ENCODE measurements at regions not wholly inside any gene's neighbourhood (a gene's known extent, or its start where the extent isn't known, plus 50 kb on each side); places are given as distances from the start of the nearest gene placed in this dataset.

DNA sequence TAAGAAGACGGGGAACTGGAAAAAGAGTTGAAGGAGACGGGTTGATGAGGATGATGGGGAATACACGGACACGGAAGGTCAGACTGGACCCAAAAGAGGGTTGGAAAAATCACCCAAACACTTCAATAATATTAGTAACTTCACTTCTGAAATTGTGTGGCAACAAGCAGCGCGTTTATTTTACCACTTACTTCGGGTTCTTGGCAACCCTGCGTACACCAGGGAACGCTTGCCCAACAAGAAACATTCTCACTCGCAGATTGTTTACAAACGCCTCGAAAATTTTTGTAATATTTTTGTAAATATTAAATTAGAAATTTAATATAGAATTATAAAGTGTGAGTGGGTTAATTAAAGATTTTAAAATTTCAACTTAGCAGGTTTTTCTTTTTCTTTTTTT lies 99.5 kb downstream of the CEBPB start:
- no peak overlapping the region for H3K4me3 ChIP-seq (ENCODE audit: low read depth, poor library complexity, severe bottlenecking)
- DNase-seq (ENCODE audit: low spot score in 2 of 2), result no peak
- WGBS, 2 donors, result 91 to 93% methylated on average over 12 of the region's 12 CpGs
- intact Hi-C loops (cut with DNase I; ENCODE audit: low total_unique reads), result no loop called here
- TF ChIP-seq, protein P1, sequence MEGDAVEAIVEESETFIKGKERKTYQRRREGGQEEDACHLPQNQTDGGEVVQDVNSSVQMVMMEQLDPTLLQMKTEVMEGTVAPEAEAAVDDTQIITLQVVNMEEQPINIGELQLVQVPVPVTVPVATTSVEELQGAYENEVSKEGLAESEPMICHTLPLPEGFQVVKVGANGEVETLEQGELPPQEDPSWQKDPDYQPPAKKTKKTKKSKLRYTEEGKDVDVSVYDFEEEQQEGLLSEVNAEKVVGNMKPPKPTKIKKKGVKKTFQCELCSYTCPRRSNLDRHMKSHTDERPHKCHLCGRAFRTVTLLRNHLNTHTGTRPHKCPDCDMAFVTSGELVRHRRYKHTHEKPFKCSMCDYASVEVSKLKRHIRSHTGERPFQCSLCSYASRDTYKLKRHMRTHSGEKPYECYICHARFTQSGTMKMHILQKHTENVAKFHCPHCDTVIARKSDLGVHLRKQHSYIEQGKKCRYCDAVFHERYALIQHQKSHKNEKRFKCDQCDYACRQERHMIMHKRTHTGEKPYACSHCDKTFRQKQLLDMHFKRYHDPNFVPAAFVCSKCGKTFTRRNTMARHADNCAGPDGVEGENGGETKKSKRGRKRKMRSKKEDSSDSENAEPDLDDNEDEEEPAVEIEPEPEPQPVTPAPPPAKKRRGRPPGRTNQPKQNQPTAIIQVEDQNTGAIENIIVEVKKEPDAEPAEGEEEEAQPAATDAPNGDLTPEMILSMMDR (IDR thresholded peaks at IDR 0.05), result no peak
- no peak for TF ChIP-seq POLR2A (IDR thresholded peaks at IDR 0.05)

DNA sequence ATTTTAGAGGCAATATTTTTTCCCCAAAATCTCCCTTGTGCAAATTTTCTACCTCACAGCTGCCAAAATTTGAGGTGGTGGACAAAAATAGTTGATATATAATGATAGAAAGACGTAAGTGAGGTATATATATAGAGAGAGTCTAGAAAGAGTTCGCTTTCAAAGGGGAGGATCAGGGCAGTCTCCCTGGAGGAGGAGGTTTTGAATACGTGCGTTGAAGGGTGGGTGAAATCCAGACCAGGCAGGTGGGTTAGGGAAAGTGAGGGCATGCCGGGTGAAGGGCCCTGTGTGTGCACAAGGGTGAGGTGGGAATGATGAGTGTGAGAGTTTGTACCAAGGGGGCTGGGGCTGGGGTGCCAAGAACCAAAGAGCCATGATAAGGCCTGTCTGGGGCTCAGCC lies 100.2 kb downstream of the CEBPB start:
- 88 to 93% methylated on average over 5 of the region's 5 CpGs for WGBS, 2 donors

DNA sequence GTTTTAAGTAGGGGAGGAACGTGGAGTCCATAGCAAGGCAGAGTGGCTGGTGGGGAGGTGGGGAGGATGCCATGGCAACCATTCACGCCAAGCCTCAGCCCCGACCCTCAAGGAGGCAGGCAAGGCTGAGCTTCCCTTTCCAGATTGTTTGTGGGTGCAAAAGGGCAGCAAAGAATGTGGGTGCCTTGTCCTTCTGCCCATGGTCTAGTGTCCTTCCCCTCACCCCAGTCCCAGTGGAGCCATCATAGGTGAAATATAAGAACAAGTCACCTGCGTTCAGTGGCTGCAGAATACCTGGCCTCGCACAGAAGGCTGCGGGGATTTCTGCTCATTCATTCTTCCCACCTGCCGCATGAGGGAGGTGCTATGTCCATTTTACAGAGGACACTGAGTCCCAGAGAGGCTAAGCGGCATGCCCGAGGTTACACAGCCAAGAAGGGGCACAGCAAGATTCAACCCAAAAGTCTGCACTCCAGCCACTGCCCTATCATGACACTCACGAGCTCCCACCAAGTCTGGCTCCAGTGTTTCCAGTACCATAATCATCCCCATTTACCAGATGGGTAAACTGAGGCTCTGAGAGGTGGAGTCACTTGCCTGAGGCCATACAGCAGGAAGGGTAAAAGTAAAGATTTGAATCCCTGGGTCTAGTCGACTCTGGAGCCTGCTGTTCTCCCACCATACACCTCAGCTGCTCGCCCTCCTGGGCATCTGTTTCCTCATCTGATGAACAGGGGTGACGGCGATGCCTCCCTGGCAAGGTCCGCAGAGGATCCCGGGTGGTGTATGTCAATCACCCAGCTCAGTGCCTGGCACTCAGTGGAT lies 100.8 kb downstream of the CEBPB start:
- intact Hi-C loops (cut with DNase I; ENCODE audit: low total_unique reads), result no loop called here
- no peak for TF ChIP-seq POLR2A (IDR thresholded peaks at IDR 0.05)
- TF ChIP-seq, protein P1 (IDR thresholded peaks at IDR 0.05), result no peak
- H3K4me3 ChIP-seq (ENCODE audit: low read depth, poor library complexity, severe bottlenecking), result no peak overlapping the region
- no peak for DNase-seq (ENCODE audit: low spot score in 2 of 2)
- WGBS, 2 donors, result 76 to 83% methylated on average over 16 of the region's 16 CpGs

More for the DNA sequence above, 100.2 kb downstream of the CEBPB start:
- intact Hi-C loops (cut with DNase I; ENCODE audit: low total_unique reads), result no loop called here
- H3K4me3 ChIP-seq (ENCODE audit: low read depth, poor library complexity, severe bottlenecking), result no peak overlapping the region
- TF ChIP-seq, protein P1 (IDR thresholded peaks at IDR 0.05), result no peak
- TF ChIP-seq POLR2A (IDR thresholded peaks at IDR 0.05), result no peak
- DNase-seq (ENCODE audit: low spot score in 2 of 2), result no peak

DNA sequence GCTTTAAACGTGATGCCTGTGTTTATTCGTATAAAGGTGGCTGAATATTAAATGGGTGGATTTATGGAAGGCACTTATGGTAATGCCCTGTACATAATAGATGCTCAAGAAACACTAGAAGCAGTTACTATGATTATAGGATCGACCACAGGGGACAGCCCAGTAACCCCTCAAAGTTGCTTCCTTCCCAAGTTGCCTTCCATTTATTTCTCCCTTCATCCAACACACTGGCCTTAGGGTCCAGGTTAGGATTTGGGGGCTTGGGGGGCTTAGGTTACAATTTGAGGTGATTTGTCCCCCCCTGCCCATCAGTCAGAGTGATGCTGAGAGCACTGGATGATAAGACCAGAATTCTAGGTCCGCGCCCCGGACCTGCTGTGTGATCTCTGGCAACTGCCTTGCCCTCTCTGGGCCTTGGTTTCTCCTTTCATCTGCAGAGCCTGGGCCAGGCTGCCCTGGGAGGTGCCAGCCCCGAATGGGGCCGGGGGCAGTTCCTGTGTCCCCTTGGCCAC lies 101.5 kb downstream of the CEBPB start:
- H3K4me3 ChIP-seq (ENCODE audit: low read depth, poor library complexity, severe bottlenecking), result no peak overlapping the region
- intact Hi-C loops (cut with DNase I; ENCODE audit: low total_unique reads), result no loop called here
- TF ChIP-seq, protein P1 (IDR thresholded peaks at IDR 0.05), result no peak
- TF ChIP-seq POLR2A (IDR thresholded peaks at IDR 0.05), result no peak
- no peak for DNase-seq (ENCODE audit: low spot score in 2 of 2)
- 39 to 58% methylated on average over 5 to 8 of the region's 8 CpGs for WGBS, 2 donors

DNA sequence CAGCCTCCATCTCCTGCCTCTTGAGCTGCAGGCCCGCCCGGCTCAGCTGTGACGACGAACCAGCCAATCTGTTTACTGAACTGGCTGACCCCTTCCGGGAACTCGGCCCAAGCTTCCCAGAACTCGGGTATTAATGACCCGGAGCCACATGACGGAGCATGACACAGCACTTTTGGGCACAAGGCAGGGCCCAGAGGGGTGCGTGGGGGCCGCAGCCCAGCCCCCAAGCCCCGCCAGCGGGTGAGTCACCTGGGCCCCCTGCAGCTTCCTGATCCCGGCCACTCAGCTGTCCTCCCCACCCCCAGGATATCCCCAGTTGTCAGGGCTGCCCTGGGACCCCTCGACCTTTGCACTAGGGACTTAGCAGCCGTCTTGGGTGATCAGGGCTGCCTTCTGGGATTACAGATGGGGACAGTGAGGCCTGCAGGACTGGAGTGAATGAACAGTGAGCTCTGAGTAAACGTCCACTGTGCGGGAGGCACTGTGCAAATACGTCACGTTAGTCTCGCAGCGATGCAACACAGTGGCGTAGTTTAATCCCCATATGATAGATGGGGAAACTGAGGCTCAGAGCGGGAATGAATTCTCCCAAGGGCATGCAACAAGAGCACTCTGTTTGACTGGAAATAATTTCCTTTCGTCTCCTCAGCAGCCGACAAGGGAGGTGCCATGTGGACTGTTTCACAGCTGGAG lies 102.1 kb downstream of the CEBPB start:
- 40 to 50% methylated on average over 17 to 20 of the region's 26 CpGs for WGBS, 2 donors
- no peak for TF ChIP-seq POLR2A (IDR thresholded peaks at IDR 0.05)
- TF ChIP-seq, protein P1 (IDR thresholded peaks at IDR 0.05), result no peak
- peak; percentile 89 to 98 for DNase-seq (ENCODE audit: low spot score in 2 of 2)
- intact Hi-C loops (cut with DNase I; ENCODE audit: low total_unique reads), result no loop called here
- no peak overlapping the region for H3K4me3 ChIP-seq (ENCODE audit: low read depth, poor library complexity, severe bottlenecking)

Measured in lower leg skin (tissue), 4 donors.